Midbrain (tissue), 1 donor: ENCODE measurements at regions not wholly inside any gene's neighbourhood (a gene's known extent, or its start where the extent isn't known, plus 50 kb on each side); places are given as distances from the start of the nearest gene placed in this dataset.

Source experiments
- DNase-seq: peaks from one replicate; lab custom pipeline; 2025; lab: John Stamatoyannopoulos, UW

DNA sequence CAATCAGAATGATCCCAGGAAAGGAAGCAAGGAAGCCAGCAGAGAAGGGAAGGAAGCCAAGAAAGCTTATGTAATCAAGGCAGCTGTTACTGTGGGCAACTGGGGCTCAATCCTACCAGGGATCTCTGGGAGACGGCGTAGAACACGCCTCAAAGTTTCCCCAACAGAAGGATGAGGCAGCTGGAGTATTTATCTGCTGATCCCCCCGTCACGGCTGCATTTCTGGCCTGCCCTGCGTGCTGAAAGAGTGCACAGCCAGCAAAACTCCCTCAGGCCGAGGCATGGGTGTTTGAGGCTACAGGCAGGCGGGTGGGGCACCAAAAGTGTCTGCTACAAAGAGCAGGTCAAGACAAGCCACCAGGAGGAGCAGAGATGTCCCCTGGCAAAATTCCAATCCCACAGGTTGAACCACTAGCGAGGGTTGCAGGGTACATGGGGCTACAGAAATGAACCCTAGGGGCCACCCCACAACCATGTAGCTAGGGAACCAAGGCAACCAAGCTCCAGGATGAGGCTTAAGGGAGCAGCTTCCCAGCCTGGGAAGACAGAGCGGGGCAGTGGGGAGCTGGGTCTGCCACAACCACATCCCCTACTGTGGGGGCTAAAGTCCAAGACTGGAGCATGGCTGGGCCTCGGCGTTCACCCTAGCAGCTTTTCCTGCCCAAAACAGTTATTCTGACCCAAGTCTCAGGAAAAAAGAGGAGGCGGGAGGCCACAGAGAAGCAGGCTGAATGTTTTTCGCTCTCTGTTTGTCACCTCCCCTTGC is 113.4 kb downstream of the BCOR start:
- DNase-seq, result no peak

GRCh38 chrX:39985071-39985470 is 112.7 kb downstream of the BCOR start:
- DNase-seq, result no peak

DNA sequence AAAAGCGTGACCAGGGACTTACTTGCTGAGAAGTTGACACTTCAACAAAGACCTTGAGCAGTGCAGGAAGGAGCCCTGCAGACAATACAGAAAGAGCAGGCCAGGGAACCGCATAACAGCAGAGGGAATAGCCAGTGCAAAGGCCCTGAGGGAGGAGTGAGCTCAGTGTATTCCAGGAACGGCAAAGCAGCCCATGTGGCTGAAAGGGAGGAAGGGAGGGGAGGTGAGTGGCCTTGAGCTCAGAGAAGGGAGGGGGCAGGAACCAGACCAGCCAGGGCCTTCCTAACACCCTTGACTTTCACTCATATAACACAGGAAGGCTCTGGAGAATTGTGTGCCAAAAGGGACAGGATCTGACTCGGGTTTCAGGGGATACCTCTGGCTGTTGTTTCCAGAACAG is 112.2 kb downstream of the BCOR start:
- DNase-seq, result no peak

GRCh38 chrX:39988496-39988895 is 109.3 kb downstream of the BCOR start:
- no peak for DNase-seq

GRCh38 chrX:39990388-39990787 is 107.4 kb downstream of the BCOR start:
- no peak for DNase-seq

DNA sequence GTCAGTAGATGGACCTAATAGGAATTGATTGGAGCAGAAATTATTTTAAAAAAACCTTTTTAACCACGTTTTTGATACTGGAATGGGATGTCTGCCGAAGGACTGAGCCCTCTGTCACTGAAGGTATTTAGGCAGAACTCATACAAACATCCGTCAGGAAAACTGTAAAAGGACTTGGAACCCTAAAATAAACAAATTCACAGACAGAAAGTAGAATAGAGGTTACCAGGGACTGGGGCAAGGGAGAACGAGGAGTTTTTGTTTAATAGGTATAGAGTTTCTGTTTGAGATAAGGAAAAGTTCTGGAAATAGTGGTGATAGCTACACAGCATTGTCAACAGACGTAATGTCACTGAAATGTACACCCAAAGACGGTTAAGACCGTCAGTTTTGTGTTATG is 105.5 kb downstream of the BCOR start:
- DNase-seq, result no peak

- DNase-seq, result no peak
These were observed 102.3 kb downstream of the BCOR start for GRCh38 chrX:39995457-39995856.

GRCh38 chrX:39996536-39996935 is 101.2 kb downstream of the BCOR start:
- no peak for DNase-seq

DNA sequence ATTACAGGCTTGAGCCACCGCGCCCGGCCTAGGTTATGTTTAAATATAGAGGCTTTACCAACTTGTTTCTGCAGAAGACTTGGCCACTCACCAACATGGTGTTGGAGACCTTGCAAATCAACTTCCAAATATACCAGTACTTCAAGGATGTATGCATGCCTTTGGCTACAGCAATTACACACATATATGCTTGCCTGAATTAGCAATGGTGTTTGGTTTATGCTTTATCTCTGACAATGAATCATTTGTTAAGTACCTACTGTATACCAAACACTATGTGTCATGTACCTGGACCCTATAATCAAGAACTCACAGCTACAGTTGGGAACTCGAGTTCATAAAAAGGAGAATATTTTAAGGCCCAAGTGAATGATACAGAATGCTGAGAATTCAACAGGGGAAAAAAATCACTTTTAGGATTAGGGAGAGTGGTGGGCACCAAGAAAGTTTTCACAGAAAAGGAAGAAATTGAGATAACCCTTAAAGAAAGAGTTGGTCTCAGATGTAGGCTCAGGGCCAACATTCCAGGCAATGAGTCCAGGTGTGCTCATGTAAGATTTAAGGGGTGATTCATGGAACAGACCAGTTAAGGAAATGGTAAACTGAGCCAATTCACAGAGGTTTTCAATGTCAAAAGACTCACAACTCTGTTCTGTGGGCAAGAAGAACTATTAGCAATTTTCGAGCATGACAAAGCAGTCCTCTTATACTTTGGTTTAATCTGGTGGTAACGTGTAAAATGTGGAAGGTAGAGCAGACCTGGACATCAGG is 98.9 kb downstream of the BCOR start:
- DNase-seq, result no peak
